Activated gamma-delta T cell treated with anti-CD3 and anti-CD28 coated beads, Interleukin-2, amount 50 U/mL, for 16 hours (primary cell): ENCODE measurements at regions not wholly inside any gene's neighbourhood (a gene's known extent, or its start where the extent isn't known, plus 50 kb on each side); places are given as distances from the start of the nearest gene placed in this dataset.

Experiments used
- DNase-seq: peaks from one replicate; pipeline ENCODE4 v3.0.0-alpha.2; 2020; ENCODE audit warnings: low read depth

GRCh38 chr1:5340560-5341130 lies 651.6 kb downstream of the NPHP4 start:
- no peak for DNase-seq

GRCh38 chr1:5338466-5338865 lies 653.8 kb downstream of the NPHP4 start:
- no peak for DNase-seq

DNA sequence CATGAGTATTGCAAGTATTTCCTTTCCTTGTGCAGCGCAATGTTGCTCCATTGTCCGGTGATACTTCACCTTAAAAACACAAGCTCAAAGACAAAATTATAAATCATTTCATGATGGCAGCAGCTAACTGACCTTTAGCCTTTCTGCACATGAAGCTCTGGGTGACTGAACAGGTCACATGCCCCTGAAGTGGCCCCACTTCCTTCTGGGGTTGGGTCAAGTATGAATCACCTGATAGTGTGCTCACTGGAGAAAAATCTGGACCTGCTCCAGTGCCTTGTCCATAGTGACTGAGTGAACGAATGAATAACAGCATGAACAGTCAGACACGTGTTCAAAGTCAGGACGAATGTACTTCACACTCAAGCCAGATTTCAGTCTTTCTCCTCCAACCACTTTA lies 658.9 kb downstream of the NPHP4 start:
- DNase-seq: no peak

DNA sequence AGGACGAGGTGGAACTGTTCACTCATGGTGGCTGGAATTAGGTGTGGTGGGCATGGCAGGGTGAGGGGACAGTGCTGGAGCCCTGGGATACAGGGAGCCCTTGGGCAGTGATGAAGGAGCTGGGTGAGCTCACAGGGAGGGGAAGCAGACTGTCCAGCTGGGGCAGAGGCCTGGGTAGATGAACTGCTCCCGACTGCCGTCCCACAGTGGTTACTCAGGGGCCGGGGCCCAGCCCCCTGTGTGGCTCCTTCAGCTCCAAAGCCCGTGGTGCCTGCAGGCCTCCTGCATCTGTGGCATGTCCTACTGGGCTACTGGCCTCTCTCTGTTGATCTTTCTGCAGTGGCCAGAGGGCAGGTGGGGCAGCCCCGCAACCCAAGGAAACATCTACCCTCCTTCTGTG lies 661.1 kb downstream of the NPHP4 start:
- DNase-seq: no peak

DNA sequence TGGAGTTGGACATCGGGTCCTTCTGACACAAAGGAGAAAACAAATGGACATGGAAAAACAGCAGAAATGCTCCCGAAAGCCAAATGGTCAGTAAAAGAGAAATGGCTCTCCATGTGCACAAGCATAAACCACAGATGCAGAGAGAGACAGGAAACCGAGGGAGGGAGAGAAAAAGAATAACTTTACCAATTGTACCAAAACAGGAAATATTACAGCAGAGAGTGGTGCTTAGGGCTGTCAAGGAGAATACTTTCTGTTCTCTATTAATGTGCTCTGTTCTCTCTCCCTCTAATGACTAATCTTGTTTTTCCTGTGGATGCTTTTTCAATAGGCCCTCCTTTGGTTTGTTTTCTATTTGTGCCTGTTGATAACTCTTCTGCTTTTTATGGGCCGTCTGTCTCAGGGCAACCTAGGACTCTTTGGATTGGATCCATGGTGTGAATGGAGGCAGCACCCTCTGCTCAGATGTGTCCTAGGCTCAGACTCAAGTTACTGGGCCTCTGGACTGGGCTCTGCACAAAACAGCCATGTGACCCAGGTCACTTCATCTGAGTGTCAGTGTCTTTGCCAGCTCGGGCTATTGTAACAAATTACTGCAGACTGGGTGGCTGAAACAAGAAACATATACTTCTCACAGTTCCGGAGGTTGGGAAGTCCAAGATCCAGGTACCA lies 663.0 kb downstream of the NPHP4 start:
- DNase-seq: no peak

- DNase-seq: no peak
These were observed 667.3 kb downstream of the NPHP4 start for GRCh38 chr1:5324883-5325282.

DNA sequence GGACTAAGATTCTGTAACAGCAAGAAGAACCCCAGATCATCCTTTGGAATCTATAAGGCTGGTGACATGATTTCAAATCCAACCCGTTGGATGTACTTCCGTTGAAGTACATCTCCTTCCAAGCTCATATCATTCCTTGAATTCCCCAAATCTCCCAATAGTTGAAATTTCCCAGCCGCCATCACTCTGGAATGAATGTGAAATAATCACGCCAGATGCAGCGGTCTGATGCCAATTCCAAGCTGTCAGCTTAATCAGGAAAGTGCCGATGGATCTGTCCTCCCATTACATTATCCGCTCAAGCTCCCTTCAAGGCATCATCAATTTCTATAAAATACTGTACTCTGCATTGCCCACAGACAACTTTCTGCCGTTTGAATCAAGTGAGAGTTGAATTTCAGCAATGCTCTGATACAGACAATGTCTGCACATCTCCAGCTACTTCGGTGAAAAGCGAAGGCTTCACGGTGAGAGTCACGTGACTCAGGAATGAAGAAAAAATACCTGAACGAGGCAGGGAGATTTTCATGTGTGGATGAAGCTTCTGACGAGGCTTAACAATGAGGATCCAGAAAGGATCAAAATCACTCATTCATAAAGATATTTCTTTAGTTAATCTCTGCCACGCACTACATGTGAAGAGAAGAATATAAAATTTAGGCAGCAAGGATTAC lies 663.9 kb downstream of the AJAP1 start:
- no peak for DNase-seq

GRCh38 chr1:5317391-5317790 lies 663.0 kb downstream of the AJAP1 start:
- DNase-seq: no peak

DNA sequence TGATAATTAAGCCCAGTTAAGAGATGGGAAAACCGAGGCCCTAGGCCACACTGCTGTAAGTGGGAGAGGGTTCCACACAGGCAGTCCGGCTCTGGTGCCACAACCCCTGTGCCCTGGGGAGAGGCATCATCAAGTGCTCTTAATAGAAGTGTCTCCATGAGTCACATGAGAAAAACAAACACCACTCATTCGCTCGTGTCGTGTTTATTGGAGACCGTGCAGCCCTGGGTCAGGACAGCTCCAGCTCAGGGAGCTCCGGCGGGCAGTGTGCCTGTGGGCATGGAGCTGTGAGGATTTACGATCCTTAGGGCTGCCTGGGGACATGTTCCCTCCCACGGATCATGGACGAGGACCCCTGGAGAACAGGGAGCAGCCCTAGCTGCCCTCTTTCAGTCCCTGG lies 658.5 kb downstream of the AJAP1 start:
- DNase-seq: no peak

DNA sequence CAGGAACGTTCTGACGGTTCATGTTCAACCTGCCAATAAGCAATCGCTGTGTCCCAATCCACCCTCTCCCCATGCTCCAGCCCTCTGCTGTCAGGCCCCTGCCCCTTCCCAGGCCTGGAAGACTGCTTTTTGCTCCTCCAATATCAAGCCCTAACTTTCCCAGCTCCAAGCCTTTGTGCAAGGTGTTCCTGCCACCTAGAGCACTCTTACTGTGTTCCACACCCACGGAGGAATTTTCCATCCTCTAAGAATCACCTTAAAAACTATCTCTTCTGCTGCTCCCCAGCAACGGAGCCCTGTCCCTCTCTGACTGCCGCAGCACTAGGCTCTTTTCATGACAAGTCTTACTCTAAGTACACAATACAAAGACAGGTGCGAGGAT lies 657.9 kb downstream of the AJAP1 start:
- DNase-seq: no peak

DNA sequence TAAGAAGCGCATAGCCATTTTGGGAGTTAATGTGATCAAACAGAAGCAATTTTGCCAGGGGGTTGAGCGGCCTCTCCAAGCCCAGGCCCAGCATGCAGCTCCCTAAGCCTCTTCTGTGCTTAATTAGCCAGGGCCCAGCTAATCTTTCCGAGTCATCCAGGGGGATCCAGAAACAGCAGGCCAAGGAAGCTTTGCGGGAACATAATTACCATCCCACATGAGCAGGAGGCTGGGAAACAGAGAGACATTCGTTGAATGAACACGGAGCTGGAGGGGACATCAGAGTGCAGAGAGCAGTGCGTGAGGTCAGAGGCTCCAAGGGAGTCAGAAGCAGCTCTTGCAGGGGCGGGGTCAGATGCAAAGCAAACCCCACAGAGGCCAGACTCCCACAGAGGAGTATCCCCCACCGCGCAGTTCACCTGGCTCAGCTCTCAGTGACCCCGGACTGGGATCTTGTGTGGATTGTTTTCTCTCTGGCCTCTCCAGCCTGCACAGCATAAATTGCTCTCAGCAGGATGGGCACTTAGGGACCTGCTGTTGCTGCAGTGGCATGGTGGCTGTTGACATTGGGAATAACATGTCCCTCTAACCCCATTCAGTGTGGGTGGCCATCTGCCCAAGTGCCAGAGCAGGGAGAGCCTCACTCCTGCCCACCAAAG lies 657.4 kb downstream of the AJAP1 start:
- no peak for DNase-seq

GRCh38 chr1:5311147-5311546 lies 656.7 kb downstream of the AJAP1 start:
- no peak for DNase-seq

DNA sequence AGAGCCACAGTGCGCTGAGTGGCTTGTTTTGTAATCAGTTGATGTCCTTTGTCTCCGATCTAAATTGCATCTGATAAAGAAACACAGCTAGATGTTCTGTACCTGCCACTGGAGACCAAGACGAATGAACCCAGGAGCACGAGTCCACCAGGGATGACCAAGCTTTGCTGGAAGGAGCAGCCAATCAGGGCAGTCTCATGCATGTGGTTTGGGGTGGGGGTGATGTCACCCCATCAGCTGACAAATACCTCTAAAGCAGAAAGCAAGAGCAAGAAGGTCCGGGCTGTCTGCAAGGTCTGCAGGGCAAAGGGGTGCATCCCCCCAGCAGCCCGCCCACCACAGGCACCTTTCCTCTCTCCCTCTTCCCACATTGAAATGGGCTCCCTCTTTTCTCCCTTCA lies 653.8 kb downstream of the AJAP1 start:
- no peak for DNase-seq

- no peak for DNase-seq
These were observed 650.3 kb downstream of the AJAP1 start for GRCh38 chr1:5304702-5305101.

- DNase-seq: no peak
These were observed 644.0 kb downstream of the AJAP1 start for GRCh38 chr1:5298376-5298775.

DNA sequence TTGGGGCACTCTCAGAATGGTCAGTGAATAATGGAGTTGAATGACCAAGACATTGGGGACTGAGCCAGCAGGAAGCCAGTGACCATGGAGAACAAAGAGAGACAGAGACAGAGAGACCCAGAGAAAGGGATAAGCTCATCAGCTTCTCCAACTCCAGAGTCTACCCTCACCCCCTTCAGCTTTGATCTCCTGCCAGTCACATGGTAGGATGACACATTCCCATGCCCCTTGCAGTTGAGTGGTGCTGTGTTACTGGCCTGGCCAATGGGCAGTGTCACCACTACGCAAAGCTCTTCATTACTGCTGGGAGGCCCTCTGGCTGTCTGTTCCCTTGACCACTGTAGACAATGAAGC lies 643.5 kb downstream of the AJAP1 start:
- DNase-seq: no peak

DNA sequence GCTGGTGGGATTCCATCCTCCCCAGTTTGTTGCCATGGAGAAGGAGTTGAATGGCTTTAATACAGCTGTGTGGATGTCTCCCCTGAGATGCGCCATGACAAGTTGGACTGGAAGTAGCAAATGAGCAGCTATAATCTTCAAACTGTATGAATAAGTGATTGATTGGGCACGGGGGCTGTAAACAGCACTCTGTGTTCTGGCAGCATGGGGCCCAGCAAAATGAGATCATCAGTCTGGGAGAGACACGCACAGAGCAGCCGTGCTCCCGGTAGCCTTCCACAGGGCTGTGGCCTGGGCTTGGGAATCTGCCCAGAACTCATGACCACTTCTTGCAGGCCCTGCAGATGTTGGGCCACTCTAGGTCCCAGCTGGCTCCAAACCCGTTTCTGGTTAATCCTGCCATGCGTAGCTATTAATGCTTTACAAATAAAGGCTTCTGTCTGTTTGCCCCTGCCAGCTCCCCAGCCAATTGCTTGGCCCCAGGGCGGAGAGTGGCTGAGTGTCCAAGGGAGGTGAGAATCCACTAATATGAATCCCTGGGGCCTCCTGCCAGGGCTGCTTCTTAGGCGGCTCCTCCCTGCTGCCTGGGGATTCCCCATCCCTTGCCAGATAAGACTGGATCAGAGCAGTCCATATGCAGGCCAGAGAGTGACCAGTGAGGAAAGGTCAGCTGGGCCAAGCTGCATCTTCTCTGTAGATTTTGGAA lies 642.9 kb downstream of the AJAP1 start:
- no peak for DNase-seq

- no peak for DNase-seq
These were observed 642.3 kb downstream of the AJAP1 start for GRCh38 chr1:5296557-5297179.

- DNase-seq: no peak
These were observed 641.7 kb downstream of the AJAP1 start for GRCh38 chr1:5296095-5296494.

DNA sequence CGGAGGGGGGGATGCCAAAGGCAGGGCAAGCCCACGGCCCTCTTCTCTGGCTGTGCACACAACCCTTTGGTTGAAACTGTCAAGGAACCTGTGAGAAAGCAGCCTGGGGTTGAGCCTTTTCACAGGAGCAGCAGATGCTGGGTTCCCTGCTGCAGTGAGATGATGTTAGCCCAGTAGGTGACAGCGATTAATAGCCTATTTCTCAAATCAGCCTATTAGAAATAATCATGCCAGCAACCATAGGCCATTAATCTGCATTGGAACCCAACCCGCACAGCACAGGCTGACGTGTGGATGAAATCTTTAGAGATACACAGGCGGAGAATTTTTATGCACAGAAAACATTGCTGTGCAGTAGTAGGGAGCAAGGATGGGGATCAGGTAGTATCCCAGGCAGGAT lies 637.5 kb downstream of the AJAP1 start:
- no peak for DNase-seq

- DNase-seq: no peak
These were observed 633.1 kb downstream of the AJAP1 start for GRCh38 chr1:5287178-5288150.
